Mesenchymal stem cell (in vitro differentiated cells and primary cell): ENCODE measurements at regions not wholly inside any gene's neighbourhood (a gene's known extent, or its start where the extent isn't known, plus 50 kb on each side); places are given as distances from the start of the nearest gene placed in this dataset.

Source experiments
- DNase-seq: peaks from one replicate; pipeline ENCODE4 v3.0.0-alpha.2; 2013
- H2AFZ ChIP-seq: one replicate; pipeline ENCODE4 v1.6.1; 2013; ENCODE audit warnings: low read depth, mild to moderate bottlenecking, control low read depth, inconsistent platforms, low read length, moderate library complexity
- H2AK5ac ChIP-seq: 2 replicates; pipeline ENCODE4 v1.6.1; 2013; ENCODE audit warnings: low read length, moderate library complexity, mild to moderate bottlenecking, inconsistent platforms; ENCODE audit not compliant: severe bottlenecking
- H2BK120ac ChIP-seq: one replicate; pipeline ENCODE4 v1.6.1; 2013; ENCODE audit warnings: low read depth, mild to moderate bottlenecking, inconsistent platforms, low read length, moderate library complexity
- H2BK12ac ChIP-seq, 2 experiments: one replicate each; pipeline ENCODE4 v1.6.1; 2013; ENCODE audit warnings: inconsistent platforms in 2 of 2, low read length in 2 of 2, mild to moderate bottlenecking in 2 of 2, moderate library complexity in 2 of 2, control low read depth in 1 of 2
- H2BK15ac ChIP-seq: one replicate; pipeline ENCODE4 v1.6.1; 2013; ENCODE audit warnings: mild to moderate bottlenecking, low read depth, inconsistent platforms; ENCODE audit not compliant: poor library complexity, severe bottlenecking
- H2BK5ac ChIP-seq: 2 replicates; pipeline ENCODE4 v1.6.1; 2013; ENCODE audit warnings: low read depth, mild to moderate bottlenecking, low read length, control low read depth, inconsistent platforms; ENCODE audit not compliant: poor library complexity, severe bottlenecking
- H3K14ac ChIP-seq, 2 experiments: one replicate each; pipeline ENCODE4 v1.6.1; 2013; ENCODE audit warnings: inconsistent platforms in 2 of 2, low read length in 2 of 2, control low read depth in 1 of 2, mild to moderate bottlenecking in 1 of 2, moderate library complexity in 1 of 2
- H3K18ac ChIP-seq, 2 experiments: one replicate each; pipeline ENCODE4 v1.6.1; 2013; ENCODE audit warnings: inconsistent platforms in 2 of 2, low read length in 2 of 2, control low read depth in 1 of 2, low read depth in 1 of 2, mild to moderate bottlenecking in 1 of 2
- H3K23ac ChIP-seq, 2 experiments: one replicate each; pipeline ENCODE4 v1.6.1; 2013; ENCODE audit warnings: inconsistent platforms in 2 of 2, low read length in 2 of 2, mild to moderate bottlenecking in 2 of 2, moderate library complexity in 2 of 2, control low read depth in 1 of 2
- H3K27ac ChIP-seq: 2 replicates; pipeline ENCODE4 v1.5.1; 2013; ENCODE audit warnings: mild to moderate bottlenecking, moderate library complexity, low read length, control low read depth, inconsistent platforms; ENCODE audit not compliant: poor library complexity, severe bottlenecking
- H3K27me3 ChIP-seq, 2 experiments: 2 replicates each; pipeline versions ENCODE4 v1.6.1 to v1.7.0; 2013; ENCODE audit warnings: low read length in 2 of 2, mild to moderate bottlenecking in 2 of 2, moderate library complexity in 2 of 2, control low read depth in 1 of 2, inconsistent platforms in 1 of 2; ENCODE audit not compliant: control insufficient read depth in 1 of 2, insufficient read depth in 1 of 2
- H3K36me3 ChIP-seq, 2 experiments: 2 replicates each; pipeline versions ENCODE4 v1.6.1 to v1.7.0; 2013; ENCODE audit warnings: low read length in 2 of 2, control low read depth in 1 of 2, inconsistent platforms in 1 of 2, low read depth in 1 of 2, mild to moderate bottlenecking in 1 of 2; ENCODE audit not compliant: insufficient read depth in 2 of 2, control insufficient read depth in 1 of 2
- H3K4ac ChIP-seq, 2 experiments: one replicate each; pipeline ENCODE4 v1.6.1; 2013; ENCODE audit warnings: inconsistent platforms in 2 of 2, low read length in 2 of 2, mild to moderate bottlenecking in 2 of 2, moderate library complexity in 2 of 2, control low read depth in 1 of 2, low read depth in 1 of 2
- H3K4me1 ChIP-seq: 2 replicates; pipeline ENCODE4 v1.6.1; 2013; ENCODE audit warnings: low read depth, low read length, control low read depth; ENCODE audit not compliant: control insufficient read depth, insufficient read depth
- H3K4me2 ChIP-seq: 2 replicates; pipeline ENCODE4 v1.6.1; 2013; ENCODE audit warnings: low read length, mild to moderate bottlenecking, inconsistent platforms; ENCODE audit not compliant: poor library complexity, severe bottlenecking
- H3K4me3 ChIP-seq, 2 experiments: 2 replicates each; pipeline versions ENCODE4 v1.5.1 to v1.7.0; 2013; ENCODE audit warnings: low read length in 2 of 2, mild to moderate bottlenecking in 2 of 2, control low read depth in 1 of 2, low read depth in 1 of 2; ENCODE audit not compliant: insufficient read depth in 1 of 2
- H3K79me1 ChIP-seq: replicated peaks from 2 replicates; pipeline ENCODE4 v1.6.1; 2013; ENCODE audit warnings: mild to moderate bottlenecking, control low read depth, low read length, inconsistent platforms; ENCODE audit not compliant: poor library complexity, severe bottlenecking
- H3K9ac ChIP-seq: 2 replicates; pipeline ENCODE4 v1.7.0; 2013; ENCODE audit warnings: mild to moderate bottlenecking, low read length, moderate library complexity
- H3K9me3 ChIP-seq: 2 replicates; pipeline ENCODE4 v1.7.0; 2013; ENCODE audit warnings: mild to moderate bottlenecking, low read length; ENCODE audit not compliant: control insufficient read depth
- H4K8ac ChIP-seq: one replicate; pipeline ENCODE4 v1.6.1; 2013; ENCODE audit warnings: inconsistent platforms, mild to moderate bottlenecking, low read length, moderate library complexity
- H4K91ac ChIP-seq: one replicate; pipeline ENCODE4 v1.6.1; 2013; ENCODE audit warnings: mild to moderate bottlenecking, low read length, inconsistent platforms
- WGBS: methylation state at CpG from one replicate; pipeline ENCODE4 v1.1.7; 2013; ENCODE audit warnings: mixed read lengths; 5-methylcytosine and 5-hydroxymethylcytosine counted together

GRCh38 chr14:95014036-95014435 lies 143.3 kb downstream of the DICER1 start:
- Histone ChIP-seq H3K4me1 (no peaks in the 10 kb centered on the region), H3K23ac (no peak overlapping the region), H2BK15ac (no peak overlapping the region), H3K9ac (no peak overlapping the region), H2BK5ac (no peak overlapping the region), H2AK5ac (no peak overlapping the region), H2BK120ac (no peak overlapping the region), H3K4me3 (no peak overlapping the region), H2BK12ac (no peak overlapping the region), H3K27ac (no peak overlapping the region), H3K9me3 (peaks cover 7% of the 10 kb centered on the region), H3K27me3 (peaks cover 6 to 14% of the 10 kb centered on the region in 2 experiments), H4K8ac (no peak overlapping the region), H3K14ac (no peak overlapping the region), H3K4me2 (no peak overlapping the region), H3K4ac (no peak overlapping the region), H3K36me3 (no peaks in the 10 kb centered on the region), H3K79me1 (no peaks in the 10 kb centered on the region), H4K91ac (no peak overlapping the region), H2AFZ (no peak overlapping the region), H3K18ac (no peak overlapping the region)
- 80% methylated on average over 7 of the region's 7 CpGs for WGBS
- no peak for DNase-seq

GRCh38 chr14:95011445-95012006 lies 145.8 kb downstream of the DICER1 start:
- Histone ChIP-seq H2BK120ac (no peak overlapping the region), H4K91ac (no peak overlapping the region), H3K36me3 (no peaks in the 10 kb centered on the region), H4K8ac (no peak overlapping the region), H2BK5ac (no peak overlapping the region), H3K9ac (no peak overlapping the region), H3K79me1 (no peaks in the 10 kb centered on the region), H3K27ac (no peak overlapping the region), H3K18ac (no peak overlapping the region), H3K4me2 (no peak overlapping the region), H2BK15ac (no peak overlapping the region), H3K9me3 (peaks cover 7% of the 10 kb centered on the region), H2BK12ac (no peak overlapping the region), H3K23ac (no peak overlapping the region), H2AK5ac (no peak overlapping the region), H3K14ac (no peak overlapping the region), H3K4me3 (no peak overlapping the region), H3K4me1 (no peaks in the 10 kb centered on the region), H3K4ac (no peak overlapping the region), H2AFZ (no peak overlapping the region), H3K27me3 (peaks cover 8 to 18% of the 10 kb centered on the region in 2 experiments)
- WGBS, result 68% methylated on average over 16 of the region's 16 CpGs
- DNase-seq, result no peak

- Histone ChIP-seq H2AFZ (no peak overlapping the region), H2BK120ac (no peak overlapping the region), H4K8ac (no peak overlapping the region), H4K91ac (no peak overlapping the region), H3K4me3 (no peak overlapping the region), H3K4me1 (no peaks in the 10 kb centered on the region), H2BK5ac (no peak overlapping the region), H3K79me1 (no peaks in the 10 kb centered on the region), H2BK12ac (no peak overlapping the region), H2BK15ac (no peak overlapping the region), H3K27me3 (peaks cover 8 to 18% of the 10 kb centered on the region in 2 experiments), H3K18ac (no peak overlapping the region), H3K23ac (no peak overlapping the region), H3K4me2 (no peak overlapping the region), H3K27ac (no peak overlapping the region), H2AK5ac (no peak overlapping the region), H3K4ac (no peak overlapping the region), H3K14ac (no peak overlapping the region), H3K9ac (no peak overlapping the region), H3K36me3 (no peaks in the 10 kb centered on the region), H3K9me3 (no peaks in the 10 kb centered on the region)
- no peak for DNase-seq
- whole genome bisulfite sequencing, result 71% methylated on average over 15 of the region's 15 CpGs
Observed at GRCh38 chr14:95008445-95009217, 148.7 kb downstream of the DICER1 start.

- Histone ChIP-seq H3K4ac (no peak overlapping the region), H4K91ac (no peak overlapping the region), H2AK5ac (no peak overlapping the region), H3K27ac (no peak overlapping the region), H3K9me3 (no peaks in the 10 kb centered on the region), H2BK5ac (no peak overlapping the region), H3K4me3 (no peak overlapping the region), H3K79me1 (no peaks in the 10 kb centered on the region), H3K4me1 (no peaks in the 10 kb centered on the region), H3K14ac (no peak overlapping the region), H4K8ac (no peak overlapping the region), H3K18ac (no peak overlapping the region), H2BK15ac (no peak overlapping the region), H2BK12ac (no peak overlapping the region), H3K27me3 (peaks cover 8 to 18% of the 10 kb centered on the region in 2 experiments), H3K23ac (no peak overlapping the region), H2AFZ (no peak overlapping the region), H3K9ac (no peak overlapping the region), H2BK120ac (no peak overlapping the region), H3K36me3 (no peaks in the 10 kb centered on the region), H3K4me2 (no peak overlapping the region)
- DNase-seq, result no peak
- 83% methylated on average over 5 of the region's 7 CpGs for WGBS
Observed at GRCh38 chr14:95007921-95008320, 149.4 kb downstream of the DICER1 start.
